ENCODE measurements at regions not wholly inside any gene's neighbourhood (a gene's known extent, or its start where the extent isn't known, plus 50 kb on each side); places are given as distances from the start of the nearest gene placed in this dataset.

- DNase-seq, result no peak
These were observed 548.2 kb upstream of the FAT1 start for GRCh38 chr4:187271848-187272247.

GRCh38 chr4:187274153-187274552 lies 550.5 kb upstream of the FAT1 start:
- DNase-seq, result no peak

GRCh38 chr4:187276736-187277408 lies 553.2 kb upstream of the FAT1 start:
- no peak for DNase-seq

GRCh38 chr4:187283201-187283955 lies 559.7 kb upstream of the FAT1 start:
- no peak for DNase-seq

- no peak for DNase-seq
These were observed 562.9 kb upstream of the FAT1 start for GRCh38 chr4:187286525-187286924.

GRCh38 chr4:187289371-187289770 lies 565.7 kb upstream of the FAT1 start:
- DNase-seq, result no peak

- DNase-seq, result no peak
These were observed 571.2 kb upstream of the FAT1 start for GRCh38 chr4:187294861-187295260.

GRCh38 chr4:187301923-187302322 lies 578.3 kb upstream of the FAT1 start:
- no peak for DNase-seq

GRCh38 chr4:187302457-187303150 lies 578.9 kb upstream of the FAT1 start:
- no peak for DNase-seq

GRCh38 chr4:187304133-187304532 lies 580.5 kb upstream of the FAT1 start:
- no peak for DNase-seq

GRCh38 chr4:187307131-187307530 lies 583.5 kb upstream of the FAT1 start:
- DNase-seq, result no peak

GRCh38 chr4:187309456-187309855 lies 585.8 kb upstream of the FAT1 start:
- no peak for DNase-seq

GRCh38 chr4:187312299-187312698 lies 588.6 kb upstream of the FAT1 start:
- no peak for DNase-seq

- no peak for DNase-seq
These were observed 594.1 kb upstream of the FAT1 start for GRCh38 chr4:187317799-187318198.

- DNase-seq, result no peak
These were observed 598.1 kb upstream of the FAT1 start for GRCh38 chr4:187321711-187322110.

GRCh38 chr4:187332141-187332540 lies 608.5 kb upstream of the FAT1 start:
- DNase-seq, result no peak

GRCh38 chr4:187333151-187333550 lies 609.5 kb upstream of the FAT1 start:
- DNase-seq, result no peak

GRCh38 chr4:187335339-187335738 lies 611.7 kb upstream of the FAT1 start:
- DNase-seq, result no peak

- DNase-seq, result no peak
These were observed 631.1 kb upstream of the FAT1 start for GRCh38 chr4:187354740-187355139.

GRCh38 chr4:187357045-187357643 lies 633.5 kb upstream of the FAT1 start:
- DNase-seq, result no peak

GRCh38 chr4:187357821-187358220 lies 634.2 kb upstream of the FAT1 start:
- DNase-seq, result no peak

- DNase-seq, result no peak
These were observed 632.4 kb upstream of the ZFP42 start for GRCh38 chr4:187362937-187363857.
